SK-N-SH (cell line): ENCODE measurements at regions not wholly inside any gene's neighbourhood (a gene's known extent, or its start where the extent isn't known, plus 50 kb on each side); places are given as distances from the start of the nearest gene placed in this dataset.

Source experiments
- CTCF ChIP-seq: fragments of 200-600 bp; sonication (generic); IDR thresholded peaks from 2 replicates; pipeline ENCODE4 v1.6.1; 2017; ENCODE audit warnings: antibody characterized with exemption, mild to moderate bottlenecking, moderate library complexity
- EP300 ChIP-seq, 2 experiments: IDR thresholded peaks; 2 replicates each; pipeline versions ENCODE4 v1.4.0 to v1.6.1; 2012; ENCODE audit warnings: borderline replicate concordance in 1 of 2, low read depth in 1 of 2, low read length in 1 of 2
- JUND ChIP-seq: IDR thresholded peaks from 2 replicates; pipeline ENCODE4 v1.4.0; 2012
- POLR2AphosphoS5 ChIP-seq: IDR thresholded peaks from 2 replicates; pipeline ENCODE4 v1.6.1; 2012; ENCODE audit warnings: low read depth, low read length
- TCF12 ChIP-seq: IDR thresholded peaks from 2 replicates; pipeline ENCODE4 v1.4.0; 2012
- YY1 ChIP-seq: IDR thresholded peaks from 2 replicates; pipeline ENCODE4 v1.4.0; 2012; ENCODE audit warnings: low read depth, mild to moderate bottlenecking
- ZBTB33 ChIP-seq: IDR thresholded peaks from 2 replicates; pipeline ENCODE4 v1.4.0; 2012; ENCODE audit warnings: low read depth, borderline replicate concordance
- TF ChIP-seq, protein P1 (sequence below): fragments of 150-350 bp; IDR thresholded peaks from 2 replicates; pipeline ENCODE4 v1.6.1; 2017; ENCODE audit warnings: antibody characterized with exemption, low read length, low read depth, borderline replicate concordance

GRCh38 chr6:45818655-45819054, 197.0 kb downstream of the CLIC5 start:
- no peak for TF ChIP-seq YY1
- TF ChIP-seq, protein P1, sequence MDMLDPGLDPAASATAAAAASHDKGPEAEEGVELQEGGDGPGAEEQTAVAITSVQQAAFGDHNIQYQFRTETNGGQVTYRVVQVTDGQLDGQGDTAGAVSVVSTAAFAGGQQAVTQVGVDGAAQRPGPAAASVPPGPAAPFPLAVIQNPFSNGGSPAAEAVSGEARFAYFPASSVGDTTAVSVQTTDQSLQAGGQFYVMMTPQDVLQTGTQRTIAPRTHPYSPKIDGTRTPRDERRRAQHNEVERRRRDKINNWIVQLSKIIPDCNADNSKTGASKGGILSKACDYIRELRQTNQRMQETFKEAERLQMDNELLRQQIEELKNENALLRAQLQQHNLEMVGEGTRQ, result no peak
- no peak for TF ChIP-seq TCF12
- TF ChIP-seq CTCF, result no peak
- no peak for TF ChIP-seq JUND
- TF ChIP-seq POLR2AphosphoS5, result no peak
- no peak for TF ChIP-seq EP300 (IDR thresholded peaks at IDR 0.05; ENCODE audit: borderline replicate concordance in 1 of 2, low read depth in 1 of 2, low read length in 1 of 2)
- TF ChIP-seq ZBTB33, result no peak
